OCI-LY7 (cell line): ENCODE measurements at regions not wholly inside any gene's neighbourhood (a gene's known extent, or its start where the extent isn't known, plus 50 kb on each side); places are given as distances from the start of the nearest gene placed in this dataset.

Experiments used
- BruUV-seq: library from RNA; stranded (reverse); fragments of 400-500 nt; replicated peaks from 2 replicates; lab custom pipeline; 2021; lab: Mats Ljungman, UMichigan
- CTCF ChIA-PET: fragments of 300-600 bp; sonication (Branson Sonifier 250); formaldehyde crosslinking; loops from one replicate; lab custom pipeline; 2022; ENCODE audit warnings: antibody characterized with exemption; ENCODE audit not compliant: unreplicated experiment; lab: Charles Lee
- POLR2A ChIA-PET: fragments of 300-600 bp; sonication (Branson Sonifier 250); formaldehyde crosslinking; loops from one replicate; lab custom pipeline; 2022; ENCODE audit warnings: antibody characterized with exemption; lab: Charles Lee
- DNase-seq: peaks from one replicate; pipeline ENCODE4 v3.0.0-alpha.2; 2015; ENCODE audit warnings: low spot score
- H2AFZ ChIP-seq: fragments of 200-600 bp; sonication (generic), shearing (Covaris generic); 2 replicates; pipeline ENCODE4 v1.6.1; 2014; ENCODE audit warnings: mild to moderate bottlenecking, antibody characterized with exemption, low read length, moderate library complexity
- H3K27ac ChIP-seq: fragments of 200-600 bp; sonication (generic); 2 replicates; pipeline ENCODE4 v1.5.1; 2014; ENCODE audit warnings: mixed run types, low read depth, mild to moderate bottlenecking, moderate library complexity, low read length, inconsistent platforms; ENCODE audit not compliant: poor library complexity, severe bottlenecking
- H3K36me3 ChIP-seq: fragments of 200-600 bp; sonication (generic); 2 replicates; pipeline ENCODE4 v1.6.1; 2014; ENCODE audit warnings: mild to moderate bottlenecking, antibody characterized with exemption, low read length, moderate library complexity, mixed read lengths; ENCODE audit not compliant: insufficient read depth
- H3K4me1 ChIP-seq: fragments of 200-600 bp; sonication (generic); 2 replicates; pipeline ENCODE4 v1.5.1; 2014; ENCODE audit warnings: mild to moderate bottlenecking, low read length; ENCODE audit not compliant: insufficient read depth, poor library complexity, severe bottlenecking
- H3K4me2 ChIP-seq: fragments of 200-600 bp; sonication (generic); 2 replicates; pipeline ENCODE4 v1.6.1; 2014; ENCODE audit warnings: mild to moderate bottlenecking, low read length
- H3K4me3 ChIP-seq: fragments of 200-600 bp; sonication (generic); 2 replicates; pipeline ENCODE4 v1.5.1; 2014; ENCODE audit warnings: mild to moderate bottlenecking, low read depth, low read length; ENCODE audit not compliant: poor library complexity, severe bottlenecking
- H3K79me2 ChIP-seq: fragments of 200-600 bp; sonication (generic); 2 replicates; pipeline ENCODE4 v1.6.1; 2016; ENCODE audit warnings: low read depth, mild to moderate bottlenecking, low read length, moderate library complexity, mixed read lengths; ENCODE audit not compliant: insufficient read depth
- H3K9me2 ChIP-seq: fragments of 200-600 bp; sonication (generic); 2 replicates; pipeline ENCODE4 v1.6.1; 2016; ENCODE audit warnings: mild to moderate bottlenecking, low read length, mixed read lengths; ENCODE audit not compliant: insufficient read depth
- H3K9me3 ChIP-seq: fragments of 200-600 bp; sonication (generic); 2 replicates; pipeline ENCODE4 v1.6.1; 2014; ENCODE audit warnings: mild to moderate bottlenecking, mixed run types, low read length, mixed read lengths
- H4K20me1 ChIP-seq: fragments of 200-600 bp; sonication (generic); 2 replicates; pipeline ENCODE4 v1.6.1; 2014; ENCODE audit warnings: mild to moderate bottlenecking, antibody characterized with exemption, low read length, moderate library complexity, mixed read lengths; ENCODE audit not compliant: insufficient read depth
- CTCF ChIP-seq: fragments of 200-600 bp; sonication (generic); conservative IDR thresholded peaks from 2 replicates; pipeline ENCODE4 v1.5.1; 2014; ENCODE audit warnings: mild to moderate bottlenecking, antibody characterized with exemption, low read length, moderate library complexity, mixed read lengths
- EZH2phosphoT487 ChIP-seq: fragments of 200-600 bp; sonication (generic); IDR thresholded peaks from 2 replicates; pipeline ENCODE4 v1.6.1; 2018; ENCODE audit warnings: low read depth, borderline replicate concordance, mild to moderate bottlenecking, mixed run types, antibody characterized with exemption, low read length, moderate library complexity, mixed read lengths
- intact Hi-C: fragments of 100-400 bp; cut with micrococcal nuclease; formaldehyde crosslinking; loops from one replicate; pipeline ENCODE4 v1.10.0; 2022; ENCODE audit not compliant: unreplicated experiment

GRCh38 chr12:88339966-88340365, 197.9 kb downstream of the TMTC3 start:
- no peaks in the 10 kb centered on the region for H3K9me3 ChIP-seq
- H3K9me2 ChIP-seq = no peaks in the 10 kb centered on the region
- H3K79me2 ChIP-seq = no peaks in the 10 kb centered on the region
- TF ChIP-seq EZH2phosphoT487 (no peak), CTCF (no peak)
- BruUV-seq = no TSS peak
- no peak overlapping the region for H3K4me3 ChIP-seq
- no peaks in the 10 kb centered on the region for H3K4me1 ChIP-seq
- H4K20me1 ChIP-seq = no peaks in the 10 kb centered on the region
- H2AFZ ChIP-seq = no peak overlapping the region
- no peak overlapping the region for H3K4me2 ChIP-seq
- ChIA-PET POLR2A (no interaction called here), CTCF (no interaction called here)
- intact Hi-C loops = no loop called here
- no peaks in the 10 kb centered on the region for H3K36me3 ChIP-seq
- no peak overlapping the region for H3K27ac ChIP-seq
- no peak for DNase-seq

- Histone ChIP-seq H3K4me3 (no peak overlapping the region), H3K36me3 (no peaks in the 10 kb centered on the region), H2AFZ (no peak overlapping the region), H3K79me2 (no peaks in the 10 kb centered on the region), H3K4me2 (no peak overlapping the region), H3K9me3 (no peaks in the 10 kb centered on the region), H4K20me1 (no peaks in the 10 kb centered on the region), H3K27ac (no peak overlapping the region), H3K9me2 (no peaks in the 10 kb centered on the region), H3K4me1 (no peaks in the 10 kb centered on the region)
- no peak for DNase-seq
- BruUV-seq = no TSS peak
- TF ChIP-seq CTCF (no peak), EZH2phosphoT487 (no peak)
- POLR2A ChIA-PET = interaction anchor here (1.0 kb wide), 1 partner anchor 16 kb away, joined by 3 read pairs; no protein-coding TSS in a partner anchor
- CTCF ChIA-PET = no interaction called here
- intact Hi-C loops = no loop called here
Observed at GRCh38 chr12:88342251-88342806, 200.2 kb downstream of the TMTC3 start.

- no peak for DNase-seq
- intact Hi-C loops = no loop called here
- no peak overlapping the region for H2AFZ ChIP-seq
- TF ChIP-seq EZH2phosphoT487 = no peak
- TF ChIP-seq CTCF = no peak
- CTCF ChIA-PET = no interaction called here
- no peak overlapping the region for H3K4me2 ChIP-seq
- H3K79me2 ChIP-seq = no peaks in the 10 kb centered on the region
- no peaks in the 10 kb centered on the region for H3K9me2 ChIP-seq
- no TSS peak for BruUV-seq
- H3K36me3 ChIP-seq = no peaks in the 10 kb centered on the region
- no peaks in the 10 kb centered on the region for H3K9me3 ChIP-seq
- POLR2A ChIA-PET = no interaction called here
- H3K4me3 ChIP-seq = no peak overlapping the region
- H3K27ac ChIP-seq = no peak overlapping the region
- no peaks in the 10 kb centered on the region for H3K4me1 ChIP-seq
- H4K20me1 ChIP-seq = no peaks in the 10 kb centered on the region
Observed at GRCh38 chr12:88351146-88351545, 209.0 kb downstream of the TMTC3 start.
